ENCODE measurements at regions not wholly inside any gene's neighbourhood (a gene's known extent, or its start where the extent isn't known, plus 50 kb on each side); places are given as distances from the start of the nearest gene placed in this dataset.

DNA sequence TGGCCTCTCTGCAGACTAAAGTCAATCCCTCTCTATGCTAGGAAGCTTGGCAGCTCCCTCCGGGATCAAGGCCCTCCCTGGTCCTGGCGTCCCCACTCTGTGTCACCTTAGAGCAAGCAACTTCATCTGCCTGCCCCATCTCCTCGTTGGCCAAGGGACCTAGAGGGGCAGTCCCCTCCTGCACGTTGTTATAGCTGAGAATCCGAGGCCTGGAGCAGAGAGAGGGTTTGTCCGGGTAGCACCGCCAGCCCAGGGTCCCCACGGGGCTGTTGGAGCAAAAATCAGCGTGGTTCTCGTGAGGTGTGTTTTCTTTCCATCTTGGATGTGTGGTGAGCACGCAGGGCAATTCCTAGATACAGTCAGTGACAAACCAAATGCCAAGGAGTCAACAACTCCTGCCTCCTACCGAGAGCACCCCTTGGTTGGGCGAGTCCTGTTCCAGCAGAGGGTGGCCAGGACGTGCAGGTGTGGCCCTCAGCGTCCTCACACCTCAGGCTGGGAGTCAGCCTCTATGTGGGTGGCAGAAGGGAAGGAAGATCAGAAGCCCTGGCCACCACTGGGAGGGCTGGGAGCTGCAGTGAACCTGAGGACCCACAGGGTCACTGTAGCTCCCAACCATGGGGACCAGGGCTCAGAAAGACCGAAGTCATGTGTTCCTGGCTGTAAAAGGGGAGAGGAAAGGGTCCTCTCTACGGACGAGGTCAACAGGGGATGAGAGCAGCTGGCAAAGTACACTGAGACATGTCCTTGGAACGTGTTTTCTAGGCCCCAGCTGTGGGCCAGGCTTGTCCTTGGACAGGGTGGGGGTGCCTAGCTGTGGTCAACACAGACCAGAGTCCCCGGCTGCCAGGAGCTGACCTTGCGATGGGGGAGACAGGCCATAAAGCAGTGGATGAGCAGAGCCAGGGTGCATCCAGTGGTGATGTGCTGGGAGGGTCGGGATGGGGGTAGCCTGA, 85.6 kb upstream of the CIBAR2 start:
- Histone ChIP-seq H3K36me3 (replicated peaks; ENCODE audit: low read depth, low read length) (no peaks in the 10 kb centered on the region), H3K9me3 (ENCODE audit: insufficient read depth, low read length) (no peaks in the 10 kb centered on the region), H3K27ac (ENCODE audit: low read length) (no peak overlapping the region), H3K27me3 (ENCODE audit: low read depth, low read length) (0 out of 2 replicates have a peak, but pooled peaks cover 7% of the 10 kb centered on the region), H3K4me3 (ENCODE audit: low read length) (no peak overlapping the region), H3K9ac (ENCODE audit: low read length) (no peak overlapping the region), H3K79me2 (ENCODE audit: low read length) (no peaks in the 10 kb centered on the region), H3K4me1 (ENCODE audit: low read length) (no peaks in the 10 kb centered on the region), H4K20me1 (ENCODE audit: insufficient read depth, low read length) (no peaks in the 10 kb centered on the region), H2AFZ (ENCODE audit: low read depth, low read length) (no peak overlapping the region), H3K4me2 (ENCODE audit: low read length) (no peak overlapping the region)
- TF ChIP-seq, protein P1, sequence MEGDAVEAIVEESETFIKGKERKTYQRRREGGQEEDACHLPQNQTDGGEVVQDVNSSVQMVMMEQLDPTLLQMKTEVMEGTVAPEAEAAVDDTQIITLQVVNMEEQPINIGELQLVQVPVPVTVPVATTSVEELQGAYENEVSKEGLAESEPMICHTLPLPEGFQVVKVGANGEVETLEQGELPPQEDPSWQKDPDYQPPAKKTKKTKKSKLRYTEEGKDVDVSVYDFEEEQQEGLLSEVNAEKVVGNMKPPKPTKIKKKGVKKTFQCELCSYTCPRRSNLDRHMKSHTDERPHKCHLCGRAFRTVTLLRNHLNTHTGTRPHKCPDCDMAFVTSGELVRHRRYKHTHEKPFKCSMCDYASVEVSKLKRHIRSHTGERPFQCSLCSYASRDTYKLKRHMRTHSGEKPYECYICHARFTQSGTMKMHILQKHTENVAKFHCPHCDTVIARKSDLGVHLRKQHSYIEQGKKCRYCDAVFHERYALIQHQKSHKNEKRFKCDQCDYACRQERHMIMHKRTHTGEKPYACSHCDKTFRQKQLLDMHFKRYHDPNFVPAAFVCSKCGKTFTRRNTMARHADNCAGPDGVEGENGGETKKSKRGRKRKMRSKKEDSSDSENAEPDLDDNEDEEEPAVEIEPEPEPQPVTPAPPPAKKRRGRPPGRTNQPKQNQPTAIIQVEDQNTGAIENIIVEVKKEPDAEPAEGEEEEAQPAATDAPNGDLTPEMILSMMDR (IDR thresholded peaks at IDR 0.05; ENCODE audit: low read depth, low read length): no peak
- no peak for TF ChIP-seq EZH2phosphoT487 (IDR thresholded peaks at IDR 0.05; ENCODE audit: low read depth)

DNA sequence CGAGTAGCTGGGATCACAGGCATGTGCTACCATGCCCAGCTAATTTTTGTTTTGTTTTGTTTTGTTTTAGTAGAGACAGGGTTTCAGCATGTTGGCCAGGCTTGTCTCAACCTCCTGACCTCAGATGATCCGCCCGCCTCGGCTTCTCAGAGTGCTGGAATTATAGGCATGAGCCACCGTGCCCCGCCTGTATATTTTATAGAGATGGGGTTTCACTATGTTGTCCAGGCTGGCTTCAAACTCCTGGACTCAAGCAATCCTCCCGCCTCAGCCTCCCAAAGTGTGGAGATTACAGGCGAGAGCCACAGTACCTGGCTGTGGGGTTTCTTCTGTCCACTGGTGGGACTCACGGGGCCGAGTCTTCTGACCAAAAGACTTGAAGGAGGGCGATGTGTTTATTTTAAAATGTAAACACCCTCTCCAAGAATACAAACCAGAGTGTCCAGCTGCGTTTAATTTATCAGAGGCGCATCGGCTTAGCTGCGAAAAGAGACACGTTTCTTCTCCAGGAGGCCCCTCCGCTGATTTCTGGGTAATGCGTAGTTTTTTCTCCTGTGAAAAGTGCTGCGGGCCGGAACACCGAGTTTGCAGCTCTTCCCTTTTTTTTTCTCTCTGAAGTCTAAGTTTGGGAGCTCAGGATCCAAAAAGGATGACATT, 86.9 kb upstream of the CIBAR2 start:
- no peak overlapping the region for H3K4me3 ChIP-seq (ENCODE audit: low read length)
- no peak overlapping the region for H3K9ac ChIP-seq (ENCODE audit: low read length)
- no peaks in the 10 kb centered on the region for H4K20me1 ChIP-seq (ENCODE audit: insufficient read depth, low read length)
- TF ChIP-seq, protein P1 (IDR thresholded peaks at IDR 0.05; ENCODE audit: low read depth, low read length): no peak
- no peak for TF ChIP-seq EZH2phosphoT487 (IDR thresholded peaks at IDR 0.05; ENCODE audit: low read depth)
- H2AFZ ChIP-seq (ENCODE audit: low read depth, low read length): no peak overlapping the region
- no peaks in the 10 kb centered on the region for H3K79me2 ChIP-seq (ENCODE audit: low read length)
- no peaks in the 10 kb centered on the region for H3K9me3 ChIP-seq (ENCODE audit: insufficient read depth, low read length)
- H3K4me2 ChIP-seq (ENCODE audit: low read length): no peak overlapping the region
- H3K36me3 ChIP-seq (replicated peaks; ENCODE audit: low read depth, low read length): no peaks in the 10 kb centered on the region
- 0 out of 2 replicates have a peak, but pooled peaks cover 7% of the 10 kb centered on the region for H3K27me3 ChIP-seq (ENCODE audit: low read depth, low read length)
- no peak overlapping the region for H3K27ac ChIP-seq (ENCODE audit: low read length)
- H3K4me1 ChIP-seq (ENCODE audit: low read length): no peaks in the 10 kb centered on the region

DNA sequence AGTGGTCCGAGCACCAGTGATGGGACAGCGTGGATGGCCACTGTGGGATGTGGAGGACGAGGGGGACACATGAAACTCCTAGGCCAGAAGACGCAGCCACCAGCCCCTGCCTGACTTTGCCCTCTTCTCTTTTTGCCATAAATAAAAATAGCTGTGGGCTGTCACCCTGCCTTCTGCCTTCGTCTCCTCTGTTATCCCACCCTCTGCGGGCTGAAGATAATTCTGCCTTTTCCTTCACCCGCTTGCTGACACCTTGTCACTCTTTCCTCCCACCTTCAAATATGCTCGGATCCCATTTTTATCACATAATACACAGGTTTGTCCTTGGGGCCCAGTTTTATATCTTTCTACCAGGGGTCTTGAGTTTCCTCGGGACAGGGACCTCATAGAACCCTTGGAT, 87.6 kb upstream of the CIBAR2 start:
- H3K4me3 ChIP-seq (ENCODE audit: low read length): no peak overlapping the region
- no peak overlapping the region for H3K9ac ChIP-seq (ENCODE audit: low read length)
- H3K4me2 ChIP-seq (ENCODE audit: low read length): no peak overlapping the region
- TF ChIP-seq EZH2phosphoT487 (IDR thresholded peaks at IDR 0.05; ENCODE audit: low read depth): no peak
- TF ChIP-seq, protein P1 (IDR thresholded peaks at IDR 0.05; ENCODE audit: low read depth, low read length): no peak
- H3K27ac ChIP-seq (ENCODE audit: low read length): no peak overlapping the region
- no peaks in the 10 kb centered on the region for H3K36me3 ChIP-seq (replicated peaks; ENCODE audit: low read depth, low read length)
- no peaks in the 10 kb centered on the region for H4K20me1 ChIP-seq (ENCODE audit: insufficient read depth, low read length)
- 0 out of 2 replicates have a peak, but pooled peaks cover 7% of the 10 kb centered on the region for H3K27me3 ChIP-seq (ENCODE audit: low read depth, low read length)
- H3K4me1 ChIP-seq (ENCODE audit: low read length): no peaks in the 10 kb centered on the region
- no peaks in the 10 kb centered on the region for H3K79me2 ChIP-seq (ENCODE audit: low read length)
- H2AFZ ChIP-seq (ENCODE audit: low read depth, low read length): no peak overlapping the region
- no peaks in the 10 kb centered on the region for H3K9me3 ChIP-seq (ENCODE audit: insufficient read depth, low read length)
